Epidermal melanocyte (primary cell): ENCODE measurements at regions not wholly inside any gene's neighbourhood (a gene's known extent, or its start where the extent isn't known, plus 50 kb on each side); places are given as distances from the start of the nearest gene placed in this dataset.
"Not testable (repeated sequence)": the region's sequence is repeated elsewhere in the genome, so short reads cannot be mapped to it uniquely, and the experiment has no call there.

Experiments
- DNase-seq: peaks from one replicate; pipeline ENCODE4 v3.0.0; 2011; ENCODE audit warnings: low spot score; ENCODE audit not compliant: insufficient read length

DNA sequence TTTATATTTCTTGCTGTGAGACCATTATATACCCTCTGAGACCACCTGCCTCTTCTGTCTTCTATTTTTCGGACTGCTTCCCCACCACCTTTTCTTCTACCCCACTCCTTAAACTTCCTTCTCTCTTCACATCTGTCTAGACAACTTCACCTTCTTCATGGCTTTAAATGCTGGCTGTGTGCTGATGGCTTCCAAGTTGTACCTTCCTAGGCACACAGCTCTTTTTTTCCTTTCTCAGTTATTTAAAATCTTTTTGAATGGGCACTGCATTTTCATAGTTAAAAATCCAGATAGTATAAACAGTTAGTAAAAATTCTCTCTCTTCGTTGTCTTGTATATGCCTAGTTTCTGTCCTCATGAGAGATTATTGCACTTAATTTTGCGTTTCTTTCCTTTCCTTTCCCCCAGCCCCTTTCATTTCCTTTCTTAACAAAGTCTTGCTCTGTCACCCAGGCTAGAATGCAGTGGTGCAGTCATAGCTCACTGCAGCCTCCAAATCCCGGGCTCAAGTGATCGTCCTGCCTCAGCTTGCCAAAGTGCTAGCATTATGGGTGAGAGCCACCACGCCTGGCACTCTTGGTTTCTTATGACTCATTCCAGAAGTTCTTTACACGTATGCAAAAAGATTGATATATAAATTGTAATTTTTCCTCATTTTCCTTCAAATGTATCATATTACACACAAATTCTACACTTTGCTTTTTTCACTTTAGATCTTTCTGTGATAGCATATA, 114.3 kb downstream of the NPIPB5 start:
- peak; percentile 9 for DNase-seq

DNA sequence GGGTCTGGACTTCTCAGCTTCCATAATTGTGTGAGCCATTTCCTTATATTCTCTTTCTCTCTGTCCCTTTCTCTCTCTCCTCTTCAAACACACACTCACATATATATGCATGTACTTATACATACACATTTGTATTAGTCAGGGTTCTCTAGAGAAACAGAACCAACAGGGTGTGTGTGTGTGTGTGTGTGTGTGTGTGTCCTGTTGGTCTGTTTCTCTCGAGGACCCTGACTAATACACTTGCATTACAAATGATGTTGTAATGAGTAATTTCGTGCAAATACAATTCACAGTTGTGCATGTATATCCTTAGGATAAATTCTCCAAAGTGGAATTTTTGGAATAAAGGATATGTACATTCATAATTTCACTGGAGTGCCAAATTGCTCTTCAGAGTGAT, 115.3 kb downstream of the NPIPB5 start:
- peak; percentile 9 for DNase-seq

DNA sequence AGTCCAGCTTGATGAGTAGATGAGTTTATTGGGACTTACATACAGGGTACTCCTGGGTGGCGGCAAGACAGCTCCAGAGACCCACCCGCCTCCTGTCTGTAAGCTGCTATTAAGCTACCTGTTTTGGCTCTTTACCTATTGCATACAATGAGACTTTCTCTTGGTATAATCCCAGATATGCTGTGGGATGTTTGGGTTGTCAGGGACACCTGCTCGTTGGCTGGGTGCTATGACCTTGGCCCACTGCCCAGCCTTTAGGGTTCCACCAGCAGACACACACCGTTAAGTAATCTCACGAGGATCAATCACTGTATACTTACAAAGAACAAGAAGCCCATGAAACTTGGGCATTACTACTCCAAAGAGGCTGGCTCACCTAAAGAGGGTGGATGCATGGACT, 116.4 kb downstream of the NPIPB5 start:
- DNase-seq, result peak; percentile 10

DNA sequence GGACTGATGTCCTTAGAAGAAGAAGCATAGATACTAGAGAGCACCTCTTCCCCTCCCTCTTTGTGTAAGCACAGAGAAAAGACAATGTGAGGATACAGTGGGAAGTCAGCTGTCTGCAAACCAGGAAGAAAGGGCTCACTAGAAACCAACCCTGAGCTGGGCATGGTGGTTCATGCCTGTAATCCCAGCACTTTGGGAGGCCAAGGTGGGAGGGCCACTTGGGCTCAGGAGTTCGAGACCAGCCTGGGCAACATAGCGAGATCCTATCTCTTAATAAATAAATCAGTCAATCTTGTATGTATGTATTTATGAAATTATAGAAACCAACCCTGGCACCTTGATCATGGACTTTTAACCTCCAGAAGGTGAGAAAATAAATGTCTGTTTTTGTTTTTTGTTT, 118.3 kb downstream of the NPIPB5 start:
- DNase-seq, result peak; percentile 9

DNA sequence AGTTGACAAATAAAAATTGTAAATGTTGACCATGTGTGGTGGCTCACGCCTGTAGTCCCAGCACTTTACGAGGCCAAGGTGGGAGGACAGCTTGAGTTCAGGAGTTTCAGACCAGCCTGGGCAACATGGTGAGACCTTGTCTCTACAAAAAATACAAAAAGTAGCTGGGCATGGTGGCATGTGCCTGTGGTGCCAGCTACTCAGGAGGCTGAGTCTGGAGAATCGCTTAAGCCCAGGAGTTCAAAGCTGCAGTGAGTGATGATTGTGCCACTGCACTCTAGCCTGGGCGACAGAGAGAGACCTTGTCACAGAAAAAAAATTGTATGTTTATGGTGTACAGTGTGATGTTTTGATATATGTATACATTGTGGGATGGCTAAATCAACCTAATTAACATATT, 119.6 kb downstream of the NPIPB5 start:
- no peak for DNase-seq

DNA sequence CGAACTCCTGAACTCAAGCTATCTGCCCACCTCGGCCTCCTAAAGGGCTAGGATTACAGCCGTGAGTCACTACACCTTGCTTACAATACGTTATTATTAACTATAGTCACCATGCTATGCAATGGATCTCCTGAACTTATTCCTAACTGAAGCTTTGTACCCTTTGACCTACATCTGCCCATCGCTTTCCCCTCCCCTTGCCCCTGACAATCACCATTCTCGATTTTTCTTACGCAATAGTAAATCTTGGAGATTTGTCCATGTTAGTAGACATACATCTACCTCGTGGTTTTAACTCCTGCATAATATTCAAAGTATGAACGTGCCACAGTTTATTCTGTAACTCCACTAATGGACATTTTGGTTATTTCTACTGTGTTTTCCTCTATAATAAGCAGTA, 120.6 kb downstream of the NPIPB5 start:
- no peak for DNase-seq

DNA sequence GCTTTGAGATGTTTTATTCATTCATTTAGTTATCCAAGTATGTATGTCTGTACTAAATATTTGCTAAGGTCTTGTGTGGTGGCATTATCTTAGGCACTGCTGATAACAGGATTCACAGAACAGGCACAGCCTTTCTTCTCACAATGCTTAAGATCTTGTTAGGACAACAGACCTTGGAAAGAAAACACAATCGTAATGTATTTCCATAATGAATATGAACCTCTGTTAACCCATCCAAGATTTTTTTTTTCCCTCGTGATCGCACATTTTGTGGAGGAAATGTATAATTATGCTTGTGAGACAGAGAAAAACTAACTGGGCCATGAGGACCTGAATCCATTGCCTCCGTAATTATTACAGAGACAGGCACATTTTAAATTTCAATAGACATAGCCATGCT, 121.9 kb downstream of the NPIPB5 start:
- DNase-seq, result no peak

DNA sequence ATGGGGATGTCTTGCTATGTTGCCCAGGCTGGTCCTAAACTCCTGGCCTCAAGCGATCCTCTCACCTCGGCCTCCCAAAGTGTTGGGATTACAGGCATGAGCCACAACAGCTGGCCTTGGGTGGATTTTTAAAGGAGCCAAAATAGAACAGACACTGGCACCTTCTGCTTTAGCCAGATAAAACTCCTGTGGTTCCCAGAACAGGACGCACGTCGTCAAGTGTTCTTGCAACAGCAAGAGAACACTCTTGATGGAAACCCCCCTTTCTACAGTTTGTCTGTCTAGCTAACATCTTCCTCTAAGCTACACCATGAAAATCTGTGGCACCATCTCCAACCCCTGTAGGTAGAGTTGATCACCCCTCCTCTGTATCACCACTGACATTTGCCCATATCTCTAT, 122.6 kb downstream of the NPIPB5 start:
- no peak for DNase-seq

DNA sequence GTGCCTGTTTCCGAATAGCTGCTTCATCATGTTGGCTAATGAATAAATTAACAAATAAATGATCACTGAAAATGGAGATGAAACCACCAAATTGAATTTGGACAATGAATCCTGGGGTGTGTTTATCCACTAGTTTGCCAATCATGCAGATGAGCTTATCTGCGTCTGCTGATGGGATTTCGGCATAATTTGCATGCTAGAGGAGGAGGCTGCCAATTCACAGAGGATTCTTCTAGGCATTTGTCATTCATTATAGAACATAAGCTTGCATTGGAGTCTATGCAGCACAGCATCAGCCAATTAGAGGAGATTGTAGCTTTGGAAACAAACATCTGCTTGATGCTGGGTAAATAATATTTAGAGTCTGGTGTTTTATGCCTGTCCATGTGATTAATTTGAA, 123.1 kb downstream of the NPIPB5 start:
- no peak for DNase-seq

DNA sequence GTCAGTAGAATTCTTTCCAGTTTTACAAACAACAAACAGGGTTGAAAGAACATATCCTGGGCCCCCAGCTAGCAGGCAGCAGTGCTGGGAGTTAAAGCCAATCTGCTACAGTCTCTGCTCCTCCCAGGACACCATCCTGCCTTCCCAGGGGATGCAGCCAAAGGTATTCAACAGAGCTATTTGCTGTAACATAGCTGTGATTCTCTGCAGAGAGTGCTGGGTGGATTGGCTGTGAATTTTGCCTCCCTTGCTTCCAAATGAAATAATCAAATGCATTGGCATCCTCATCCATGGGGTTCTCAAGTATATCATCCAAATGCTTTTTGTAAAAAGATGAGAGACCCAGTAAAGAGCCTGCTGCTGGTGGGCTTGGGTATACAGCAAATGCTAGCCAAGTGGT, 124.3 kb downstream of the NPIPB5 start:
- DNase-seq, result no peak

DNA sequence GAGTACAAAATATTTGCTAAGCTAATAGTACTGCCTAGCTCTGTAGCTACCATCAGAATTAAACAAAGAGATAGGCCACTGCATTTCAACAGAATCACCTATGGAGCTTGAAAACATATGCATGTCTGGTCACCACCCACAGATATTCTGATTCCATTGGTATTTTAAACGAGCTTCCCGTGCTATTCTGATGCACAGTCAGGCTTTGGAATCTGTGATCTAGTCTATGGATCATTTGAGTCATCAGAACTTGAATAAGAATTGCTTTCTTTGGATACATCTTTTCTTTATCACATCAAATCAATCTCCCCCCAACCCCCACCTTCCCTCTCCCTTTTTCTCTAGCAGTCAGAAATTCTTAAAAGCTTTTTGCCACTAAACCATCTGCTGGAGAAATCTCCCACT, 124.7 kb downstream of the NPIPB5 start:
- DNase-seq, result no peak

DNA sequence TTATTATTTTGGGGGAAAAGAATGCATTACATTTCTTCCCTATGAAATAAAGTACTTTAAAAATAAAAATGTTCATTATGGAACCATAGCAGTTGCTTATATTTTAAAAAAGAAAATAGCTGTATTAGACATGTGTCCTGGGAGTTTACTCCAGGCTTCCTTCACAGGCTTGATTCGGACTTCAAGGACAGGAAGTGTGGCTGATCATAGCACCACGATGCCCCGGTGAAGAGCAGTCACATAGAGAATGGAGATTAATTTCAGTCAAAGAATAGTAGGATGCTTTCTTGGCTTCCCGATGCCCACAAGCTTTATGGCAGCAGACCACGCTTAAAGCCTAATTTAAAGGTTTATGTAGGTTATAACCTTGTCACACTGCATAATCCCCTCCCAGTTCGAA, 125.1 kb downstream of the NPIPB5 start:
- DNase-seq, result no peak

DNA sequence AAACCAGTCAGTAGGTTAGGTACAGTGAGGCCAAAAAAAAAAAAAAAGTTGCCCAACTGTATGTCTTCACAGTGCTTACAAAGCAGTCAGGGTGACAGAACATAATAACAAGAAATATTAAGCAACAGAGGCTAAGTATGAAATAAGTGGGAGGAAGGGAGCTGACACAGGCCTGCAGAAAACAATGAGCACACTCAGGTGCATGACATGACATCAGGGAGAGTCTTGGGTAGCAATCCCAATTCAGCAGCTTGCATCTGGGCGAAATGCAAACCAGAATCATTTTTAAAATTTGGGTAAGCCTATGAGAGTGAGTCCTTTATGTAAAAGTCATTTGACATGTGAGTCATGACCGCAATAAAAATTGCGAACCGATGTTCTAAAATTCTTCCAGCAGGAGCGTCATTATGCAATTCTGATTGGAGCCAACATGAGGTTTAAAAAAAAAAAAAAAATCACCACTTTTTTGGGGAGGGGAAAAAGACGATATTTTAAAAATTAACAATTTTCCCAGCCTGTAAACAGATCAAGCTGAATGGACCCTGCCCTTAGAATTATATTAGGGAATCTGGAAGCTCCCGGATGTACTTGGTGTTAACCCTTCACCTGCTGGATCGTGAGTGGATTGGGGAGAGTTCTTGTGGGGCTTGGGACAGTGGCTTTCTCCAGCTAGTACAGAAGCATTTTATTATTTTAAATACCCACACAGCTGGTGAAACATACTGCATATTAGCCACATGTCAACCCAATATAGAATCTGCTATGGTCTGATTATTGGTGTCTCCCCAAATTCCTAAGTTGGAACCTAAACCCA, 127.9 kb downstream of the NPIPB5 start:
- DNase-seq, result no peak

DNA sequence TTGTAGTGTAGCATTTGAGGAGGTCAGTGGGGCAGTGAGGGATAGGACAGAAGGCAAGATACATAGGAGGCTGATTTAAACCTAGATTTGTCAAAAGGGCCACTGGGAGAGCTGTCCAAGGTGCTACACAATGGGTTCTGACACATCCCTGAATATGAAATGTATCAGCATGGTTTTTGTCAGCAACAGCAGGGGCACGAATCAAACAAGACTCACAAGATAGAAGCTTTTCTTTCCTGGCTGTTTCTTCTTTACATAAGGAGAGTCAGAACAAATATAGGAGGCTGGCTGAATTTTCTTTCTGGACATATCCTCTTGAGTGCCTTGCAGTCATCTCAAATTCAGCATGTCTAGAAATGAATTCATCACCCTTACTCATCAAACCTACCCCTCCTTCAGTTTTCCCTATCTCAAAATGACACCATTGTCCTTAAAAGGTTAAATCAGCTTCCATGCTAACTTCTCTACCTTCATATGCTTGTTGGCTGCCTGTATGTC, 130.5 kb downstream of the NPIPB5 start:
- no peak for DNase-seq

DNA sequence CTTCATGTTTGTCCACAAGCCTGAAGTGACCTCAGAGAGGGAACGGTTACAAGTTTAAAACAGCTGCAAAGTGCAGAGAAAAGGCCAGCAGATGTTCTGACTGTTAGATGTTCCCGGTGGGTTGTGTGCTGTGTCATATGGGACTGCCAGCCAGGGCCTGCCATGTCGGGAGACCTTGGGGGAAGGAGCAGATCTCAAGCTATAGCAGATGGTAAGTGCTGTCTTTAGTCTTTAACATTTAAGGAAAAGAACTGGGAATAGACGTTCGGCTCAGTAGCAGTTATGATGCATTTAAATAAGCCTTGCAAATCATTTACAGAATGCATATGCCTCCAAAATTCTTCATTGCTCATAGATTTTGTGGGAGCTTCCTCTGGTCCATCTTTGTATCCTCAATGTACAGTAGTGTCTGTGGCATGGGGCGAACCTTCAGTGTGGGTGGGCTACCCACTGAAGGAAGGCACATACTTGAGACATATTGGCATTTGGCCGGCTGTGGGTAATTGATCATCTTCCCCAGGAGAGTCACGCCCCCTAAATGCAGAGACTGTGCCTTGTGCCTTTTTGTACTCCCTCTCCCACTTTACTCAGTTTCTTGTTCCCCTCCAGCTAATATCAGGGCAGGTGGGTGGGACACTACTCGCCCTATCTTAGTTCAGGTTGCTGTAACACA, 131.9 kb downstream of the NPIPB5 start:
- peak; percentile 10 for DNase-seq

DNA sequence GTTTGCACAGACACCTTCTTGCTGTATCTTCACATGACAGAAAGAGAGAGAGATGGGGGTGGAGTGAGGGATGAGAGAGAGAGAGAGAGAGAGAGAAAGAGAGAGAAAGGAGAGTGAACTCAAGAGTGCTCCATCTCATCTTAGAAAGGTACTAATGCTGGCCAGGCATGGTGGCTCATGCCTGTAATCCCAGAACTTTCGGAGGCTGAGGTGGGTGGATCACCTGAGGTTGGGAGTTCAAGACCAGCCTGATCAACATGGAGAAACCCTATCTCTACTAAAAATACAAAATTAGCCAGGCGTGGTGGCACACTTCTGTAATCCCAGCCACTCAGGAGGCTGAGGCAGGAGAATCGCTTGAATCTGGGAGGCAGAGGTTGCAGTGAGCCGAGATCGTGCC, 132.5 kb downstream of the NPIPB5 start:
- DNase-seq, result not testable (repeated sequence)

DNA sequence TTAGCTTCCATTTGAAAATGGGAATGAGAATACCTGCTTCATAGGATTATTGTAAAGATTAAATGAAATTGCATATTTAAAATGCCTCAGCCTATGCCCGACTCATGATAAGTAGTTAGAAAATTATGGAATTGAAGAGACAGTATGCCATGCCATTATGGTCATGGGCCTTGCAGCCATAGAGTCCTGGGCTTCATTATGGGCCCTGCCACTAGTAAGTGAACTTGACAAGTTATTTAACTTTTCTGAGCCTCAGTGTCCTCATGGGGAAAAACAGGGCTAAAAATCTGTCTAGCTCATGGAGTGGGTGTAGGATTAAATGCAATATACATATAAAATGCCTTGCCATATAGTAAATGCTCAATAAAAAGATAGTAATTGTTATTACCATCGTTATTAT, 133.2 kb downstream of the NPIPB5 start:
- no peak for DNase-seq

DNA sequence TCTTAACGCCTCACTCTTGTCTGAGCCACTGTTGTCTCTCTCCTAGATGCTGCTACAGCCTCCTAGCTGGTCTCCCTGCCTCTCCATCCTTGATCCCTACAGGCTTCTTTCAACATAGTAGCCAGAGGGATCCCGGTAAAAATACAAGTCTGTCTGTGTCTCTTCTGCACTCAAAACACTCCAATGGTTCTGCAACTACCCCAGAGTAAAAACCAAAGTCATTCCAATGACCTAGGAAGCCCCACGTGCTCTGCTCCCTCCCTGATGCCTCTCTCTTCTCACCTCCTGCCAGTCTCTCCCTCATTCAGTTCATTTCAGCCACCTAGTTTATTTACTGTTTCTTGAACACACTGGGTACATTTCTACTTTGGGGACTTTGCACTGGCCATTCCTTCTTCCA, 135.2 kb downstream of the NPIPB5 start:
- no peak for DNase-seq

DNA sequence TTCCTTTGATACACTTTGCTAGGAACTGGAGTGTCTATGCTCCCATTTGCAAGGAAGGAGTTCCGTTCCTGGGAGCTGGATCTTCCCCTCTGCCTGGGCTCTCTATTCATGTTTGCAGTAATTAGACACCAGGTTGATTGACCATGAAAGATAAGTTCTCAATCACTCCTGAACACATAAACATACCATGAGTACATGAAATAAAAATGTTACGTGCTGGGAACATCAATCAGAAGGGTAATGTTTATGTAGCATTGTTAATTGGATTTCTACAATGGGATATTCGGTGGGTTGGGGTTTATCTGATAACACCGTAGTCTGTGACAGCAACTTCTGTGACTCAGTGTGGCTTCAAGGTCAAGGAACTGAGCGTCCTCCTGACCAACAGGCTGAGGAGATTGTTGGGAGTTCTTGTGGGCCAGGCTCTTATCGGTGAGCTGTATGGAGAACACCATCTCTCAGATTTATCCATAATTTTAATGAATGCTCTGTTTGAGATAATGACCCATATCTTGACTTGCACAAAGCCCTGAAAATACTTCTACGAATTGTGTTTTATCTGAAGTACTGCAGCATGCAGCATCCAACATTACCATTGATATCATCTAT, 136.4 kb downstream of the NPIPB5 start:
- no peak for DNase-seq

DNA sequence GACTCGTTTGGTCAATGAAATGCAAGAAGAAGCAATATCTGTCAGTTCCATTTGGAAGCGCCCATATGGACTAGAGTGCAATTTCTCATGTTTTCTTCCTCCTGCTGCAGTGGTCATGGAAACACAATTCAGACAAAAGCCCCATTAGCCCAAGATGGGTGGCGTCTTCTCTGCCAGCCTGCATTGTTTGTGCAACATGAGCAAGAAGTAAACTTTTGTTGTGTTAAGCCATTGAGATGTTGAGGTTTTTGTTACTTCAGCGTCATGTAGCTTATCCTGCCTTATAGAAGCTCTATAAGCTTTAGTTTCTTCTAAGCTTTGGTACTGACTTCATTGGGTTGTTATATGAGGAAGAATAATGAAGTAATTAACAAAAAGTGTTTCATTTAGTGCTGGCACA, 137.4 kb downstream of the NPIPB5 start:
- no peak for DNase-seq

DNA sequence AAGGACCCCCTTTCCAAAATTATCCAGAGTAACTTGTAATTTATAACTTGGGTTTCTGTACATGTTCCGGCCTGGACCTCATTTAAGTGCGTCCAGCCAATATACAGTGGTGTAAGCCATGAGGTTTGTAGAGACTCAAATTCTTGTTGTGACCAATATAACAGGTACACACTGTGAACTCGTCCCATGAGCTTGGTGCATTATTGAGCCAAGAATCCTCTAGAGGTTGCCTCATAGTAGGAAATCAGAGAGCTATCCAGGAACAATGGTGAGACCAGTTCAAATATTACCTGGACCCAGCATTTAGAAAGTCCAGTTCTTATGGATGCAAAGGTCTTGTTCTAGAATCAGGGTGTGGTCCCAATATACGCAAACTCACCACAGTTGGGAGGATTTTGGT, 138.2 kb downstream of the NPIPB5 start:
- DNase-seq, result no peak
